Activated CD4-positive, alpha-beta T cell treated with anti-CD3 and anti-CD28 coated beads, Interleukin-2, amount 50 U/mL, for 24 hours (primary cell): ENCODE measurements at regions not wholly inside any gene's neighbourhood (a gene's known extent, or its start where the extent isn't known, plus 50 kb on each side); places are given as distances from the start of the nearest gene placed in this dataset.

ENCODE experiments used
- DNase-seq, 2 donors: peaks; one replicate each; pipeline ENCODE4 v3.0.0-alpha.2; 2020; ENCODE audit warnings: low read depth in 1 of 2, low spot score in 1 of 2

DNA sequence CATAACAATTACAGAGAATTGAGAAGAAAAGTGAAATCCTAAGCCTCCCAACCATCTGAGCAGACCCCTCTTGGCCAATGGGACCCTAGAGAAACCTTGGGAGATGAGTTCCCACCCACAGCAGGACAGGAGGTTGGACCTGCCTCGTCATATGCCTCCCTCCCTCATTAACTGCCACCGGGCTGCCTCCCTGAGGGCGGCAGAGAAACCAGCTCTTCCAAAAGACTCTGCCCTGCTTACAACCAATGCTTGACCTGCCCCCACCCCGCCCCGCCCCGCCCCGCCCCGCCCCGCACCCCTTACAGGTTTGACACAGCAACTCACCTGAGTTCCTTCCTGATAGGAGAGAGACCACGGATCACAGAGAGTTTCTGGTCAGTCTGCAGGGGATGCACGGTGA is 86.1 kb downstream of the ADRA2C start:
- no peak for DNase-seq

DNA sequence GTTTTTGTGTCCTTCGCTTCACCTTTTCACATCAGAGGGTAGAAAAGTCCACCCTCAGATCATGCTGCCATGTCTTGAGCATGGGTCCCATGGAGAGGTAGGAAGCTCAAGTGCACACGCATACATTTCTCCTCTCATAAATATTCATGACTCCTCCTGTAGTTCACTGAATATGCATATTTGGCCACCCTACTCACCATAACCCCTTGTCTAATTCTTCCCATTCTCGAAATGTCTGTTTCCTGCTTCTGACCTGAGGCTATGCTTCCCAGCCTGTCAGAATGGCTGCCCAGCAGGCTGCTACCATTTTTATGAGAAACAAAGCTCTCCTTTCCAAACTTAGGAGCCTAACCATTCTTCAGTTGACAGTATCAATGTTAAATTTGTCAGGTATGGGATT is 86.5 kb downstream of the ADRA2C start:
- no peak for DNase-seq

DNA sequence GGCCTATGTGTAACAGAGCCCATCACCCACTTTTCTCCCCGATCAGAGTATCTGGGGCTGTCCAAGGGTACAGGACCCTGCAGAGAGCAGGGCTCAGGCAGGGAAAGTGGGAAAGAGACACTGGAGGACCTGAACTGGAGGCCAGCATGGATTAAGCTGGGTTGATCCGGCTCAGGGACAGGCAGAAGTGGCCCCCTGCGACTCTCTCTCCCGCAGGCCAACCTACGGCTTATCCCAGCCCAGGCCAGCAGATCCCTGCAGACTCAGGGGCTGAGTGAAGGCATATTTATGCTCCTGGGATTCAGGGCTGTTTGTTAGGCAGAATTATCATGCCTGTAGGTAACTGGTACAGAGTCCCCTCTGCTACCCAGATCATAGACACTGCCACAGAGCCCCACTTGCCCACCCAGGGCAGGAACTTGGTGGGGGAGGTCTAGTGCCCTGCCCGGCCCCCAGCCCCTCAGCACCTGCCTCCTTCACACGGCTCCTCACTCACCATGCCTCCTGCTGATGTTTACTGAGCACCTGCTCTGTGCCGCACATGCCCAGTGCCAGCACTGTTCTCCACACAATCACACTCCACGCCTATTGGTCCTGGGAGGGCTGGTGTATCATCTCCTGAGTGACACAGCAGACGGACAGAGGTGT is 87.3 kb downstream of the ADRA2C start:
- no peak for DNase-seq

DNA sequence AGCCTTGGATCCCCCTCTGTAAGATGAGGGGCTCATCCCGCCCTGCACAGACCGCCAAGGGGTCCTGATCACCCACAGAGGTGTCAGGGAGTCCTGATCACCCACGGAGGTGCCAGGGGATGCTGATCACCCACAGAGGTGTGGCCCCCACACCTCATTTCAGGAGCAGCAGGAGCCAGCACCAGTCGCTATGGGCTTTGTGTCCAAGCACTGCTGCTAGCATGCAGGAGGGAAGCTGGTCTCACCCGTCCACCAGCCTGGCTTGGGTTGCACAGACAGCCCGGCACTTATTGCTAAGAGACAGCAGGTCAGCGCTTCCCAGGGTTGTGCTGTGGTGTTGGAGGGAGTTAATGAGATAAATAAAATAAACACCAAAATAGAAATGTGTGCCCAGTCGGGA is 88.5 kb downstream of the ADRA2C start:
- DNase-seq: no peak

DNA sequence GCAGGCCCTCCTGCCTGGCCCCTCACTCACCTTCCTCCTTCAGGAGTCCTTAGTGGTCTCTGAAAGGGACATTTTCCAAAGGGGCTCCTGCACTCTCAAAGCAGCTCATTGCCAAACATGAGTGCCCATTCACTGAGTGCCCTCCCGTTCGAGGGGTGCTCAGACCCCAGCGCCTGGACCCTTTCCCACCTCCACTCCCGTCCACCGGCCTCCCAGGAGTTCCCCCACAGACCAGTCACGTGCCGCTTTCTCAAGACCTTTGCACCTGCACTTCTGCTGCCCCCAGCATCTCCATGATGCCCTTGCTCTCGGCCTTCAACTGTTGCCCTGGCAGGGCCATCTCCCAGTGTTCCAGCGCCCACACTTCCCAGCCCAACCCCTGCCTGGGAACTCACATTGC is 89.5 kb downstream of the ADRA2C start:
- DNase-seq: no peak

DNA sequence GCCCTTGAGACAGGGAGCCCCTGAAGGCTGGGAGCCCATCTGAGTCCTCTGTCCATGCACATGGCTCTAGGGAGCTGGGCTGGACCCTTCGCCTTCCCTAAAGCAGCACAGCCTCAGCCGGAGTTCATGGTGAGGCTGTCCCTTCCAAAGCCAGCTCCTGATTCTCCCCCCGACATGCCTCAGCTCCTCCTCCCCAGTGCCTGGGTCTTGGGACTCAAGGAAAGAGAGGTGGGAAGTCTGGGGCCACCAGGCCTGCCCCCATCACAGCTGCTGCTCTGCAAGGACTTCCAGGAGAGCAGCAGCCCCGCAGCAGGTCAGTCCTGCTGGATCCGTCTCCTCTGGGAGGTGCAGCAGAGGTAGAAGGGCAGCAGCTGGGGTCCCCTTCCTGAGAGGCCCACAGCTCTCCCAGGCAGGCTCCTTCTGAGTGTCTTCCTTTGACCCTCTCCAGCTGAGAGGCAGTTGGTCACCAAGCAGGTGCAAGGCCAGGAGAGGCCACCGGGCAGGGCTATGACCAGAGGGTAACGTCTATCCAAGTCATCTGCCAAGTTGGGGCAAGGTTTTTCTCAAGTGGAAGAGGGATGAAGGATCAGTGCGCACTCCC is 90.5 kb downstream of the ADRA2C start:
- DNase-seq: no peak

DNA sequence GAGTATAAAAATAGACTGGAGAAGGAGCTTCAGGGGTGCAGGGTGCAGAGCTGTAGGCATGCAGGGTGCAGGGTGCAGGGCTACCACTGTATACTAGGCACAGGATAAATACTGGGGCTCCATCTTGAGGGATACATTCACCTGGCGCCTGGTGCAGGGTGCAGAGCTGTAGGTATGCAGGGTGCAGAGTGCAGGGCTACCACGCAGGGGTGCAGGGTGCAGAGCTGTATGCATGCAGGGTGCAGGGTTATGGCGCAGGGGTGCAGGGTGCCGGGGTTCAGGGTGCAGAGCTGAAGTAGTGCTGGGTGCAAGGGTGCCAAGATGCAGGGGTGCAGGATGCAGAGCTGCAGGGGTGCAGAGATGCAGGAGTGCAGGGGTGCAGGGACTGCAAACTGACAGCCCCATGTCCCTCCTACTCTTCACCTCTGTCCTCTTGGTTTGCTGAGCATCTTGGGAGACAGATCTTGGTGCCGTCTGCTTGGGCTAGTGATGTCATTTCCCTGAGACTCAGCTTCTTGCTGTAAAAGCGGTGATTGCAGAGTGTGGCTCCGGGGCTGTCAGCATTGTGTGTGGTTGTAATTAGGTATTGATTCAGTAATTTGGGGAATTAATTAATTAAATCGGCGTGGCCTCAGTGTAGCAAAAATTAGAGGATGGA is 91.2 kb downstream of the ADRA2C start:
- no peak for DNase-seq

DNA sequence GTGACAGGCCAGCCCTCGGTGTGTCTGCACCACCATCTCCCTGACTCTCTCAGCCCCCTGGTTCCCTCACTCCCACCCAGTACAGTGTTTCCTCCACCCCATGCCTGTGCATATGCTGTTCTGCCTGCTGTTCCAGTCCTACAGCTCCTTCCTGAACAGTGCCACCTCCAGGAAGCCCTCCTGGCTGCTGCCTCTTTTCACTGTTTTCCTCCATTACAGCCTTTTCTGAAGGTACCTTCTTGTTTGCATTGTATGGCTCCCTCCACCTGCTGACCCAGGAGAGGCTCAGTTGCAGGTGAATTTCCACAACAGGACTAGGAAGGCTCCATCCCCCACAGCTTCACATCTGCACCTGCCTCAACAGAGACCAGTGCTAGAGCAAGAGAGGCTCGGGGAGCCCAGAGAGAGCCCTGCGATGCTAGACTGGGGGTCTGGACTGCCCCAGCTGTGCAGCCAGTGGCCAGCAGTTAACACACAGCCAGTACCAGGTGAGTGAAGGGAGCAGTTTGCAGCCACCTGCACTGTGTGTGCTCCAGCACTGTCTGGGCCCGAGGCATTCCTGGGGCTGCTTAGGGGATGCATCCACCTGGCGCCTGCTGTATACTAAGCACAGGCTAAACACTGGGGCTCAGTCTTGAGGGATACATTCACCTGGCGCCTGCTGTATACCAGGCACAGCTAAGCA is 92.0 kb downstream of the ADRA2C start:
- no peak for DNase-seq

DNA sequence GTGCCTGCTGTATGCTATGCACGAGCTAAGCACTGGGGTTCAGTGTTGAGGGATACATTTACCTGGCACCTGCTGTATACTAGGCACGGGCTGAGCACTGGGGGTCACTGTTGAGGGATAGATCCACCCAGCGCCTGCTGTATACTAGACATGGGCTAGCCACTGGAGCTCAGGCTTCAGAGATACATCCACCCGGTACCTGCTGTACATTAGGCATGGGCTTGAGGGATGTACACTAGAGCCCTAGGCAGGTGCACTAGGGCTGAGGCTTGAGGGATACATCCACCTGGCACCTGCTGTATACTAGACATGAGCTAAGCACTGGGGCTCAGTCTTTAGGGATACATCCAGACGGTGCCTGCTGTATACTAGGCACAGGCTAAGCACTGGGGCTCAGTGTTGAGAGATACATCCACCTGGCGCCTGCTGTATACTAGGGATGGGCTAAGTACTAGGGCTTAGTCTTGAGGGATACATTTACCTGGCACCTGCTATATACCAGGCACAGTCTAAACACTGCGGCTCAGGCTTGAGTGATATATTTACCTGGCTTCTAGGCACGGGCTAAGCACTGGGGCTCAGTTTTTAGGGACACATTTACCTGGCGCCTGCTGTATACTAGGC is 92.7 kb downstream of the ADRA2C start:
- no peak for DNase-seq

DNA sequence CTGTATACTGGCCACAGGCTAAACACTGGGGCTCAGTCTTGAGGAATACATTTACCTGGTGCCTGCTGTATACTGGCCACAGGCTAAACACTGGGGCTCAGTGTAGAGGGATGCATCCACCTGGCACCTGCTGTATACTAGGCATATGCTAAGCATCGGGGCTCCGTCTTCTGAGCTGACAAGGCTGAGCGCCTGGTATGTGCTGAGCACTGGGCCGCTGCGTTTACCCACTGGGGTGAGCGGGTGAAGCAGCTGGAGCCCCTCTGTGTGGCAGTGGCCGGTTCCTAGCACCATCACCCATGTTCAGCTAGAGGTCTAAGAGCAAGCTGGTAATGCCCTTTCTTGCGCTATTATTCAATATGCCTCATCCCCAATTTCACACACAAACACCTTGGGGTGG is 93.4 kb downstream of the ADRA2C start:
- DNase-seq: no peak

DNA sequence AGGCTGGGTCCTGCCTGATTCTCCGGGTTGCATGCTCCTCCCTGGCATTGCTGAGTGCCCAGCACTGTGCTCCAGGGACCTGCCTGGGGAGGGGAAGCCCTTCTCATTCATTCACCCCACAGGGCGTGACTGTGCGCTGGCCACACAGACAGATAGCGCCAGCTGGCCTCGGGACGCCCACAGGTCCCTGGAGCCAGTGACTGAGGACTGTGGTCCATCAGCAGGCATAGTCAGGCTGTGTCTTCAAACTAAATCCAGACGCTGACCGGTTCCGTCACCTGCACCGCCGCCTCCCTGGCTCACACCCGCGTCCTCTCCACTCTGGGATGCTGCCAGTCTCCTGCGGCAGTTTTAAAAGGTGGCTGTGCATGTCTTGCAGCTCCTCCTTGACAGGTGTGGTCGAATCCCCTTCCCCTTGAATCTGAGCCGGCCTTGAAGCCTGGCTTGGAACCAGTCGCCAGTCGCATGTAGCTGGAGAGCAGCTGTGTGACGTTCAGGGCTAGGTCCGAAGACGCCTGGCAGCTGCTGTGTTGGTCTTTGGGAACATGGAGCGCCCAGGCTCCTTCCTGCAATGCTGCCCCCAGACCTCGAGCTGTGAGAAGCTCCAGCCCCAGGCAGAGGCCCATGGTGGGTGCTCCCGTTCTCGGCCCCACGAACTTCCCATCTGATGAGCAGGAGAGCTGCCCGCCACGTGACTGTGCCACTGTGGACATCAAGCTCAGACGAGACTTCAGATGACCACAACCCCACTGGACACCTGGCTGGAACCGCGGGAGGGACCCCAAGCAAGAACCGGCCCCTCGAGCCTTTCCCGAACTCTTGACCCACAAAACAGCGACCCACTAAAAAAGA is 94.1 kb downstream of the ADRA2C start:
- DNase-seq: no peak

DNA sequence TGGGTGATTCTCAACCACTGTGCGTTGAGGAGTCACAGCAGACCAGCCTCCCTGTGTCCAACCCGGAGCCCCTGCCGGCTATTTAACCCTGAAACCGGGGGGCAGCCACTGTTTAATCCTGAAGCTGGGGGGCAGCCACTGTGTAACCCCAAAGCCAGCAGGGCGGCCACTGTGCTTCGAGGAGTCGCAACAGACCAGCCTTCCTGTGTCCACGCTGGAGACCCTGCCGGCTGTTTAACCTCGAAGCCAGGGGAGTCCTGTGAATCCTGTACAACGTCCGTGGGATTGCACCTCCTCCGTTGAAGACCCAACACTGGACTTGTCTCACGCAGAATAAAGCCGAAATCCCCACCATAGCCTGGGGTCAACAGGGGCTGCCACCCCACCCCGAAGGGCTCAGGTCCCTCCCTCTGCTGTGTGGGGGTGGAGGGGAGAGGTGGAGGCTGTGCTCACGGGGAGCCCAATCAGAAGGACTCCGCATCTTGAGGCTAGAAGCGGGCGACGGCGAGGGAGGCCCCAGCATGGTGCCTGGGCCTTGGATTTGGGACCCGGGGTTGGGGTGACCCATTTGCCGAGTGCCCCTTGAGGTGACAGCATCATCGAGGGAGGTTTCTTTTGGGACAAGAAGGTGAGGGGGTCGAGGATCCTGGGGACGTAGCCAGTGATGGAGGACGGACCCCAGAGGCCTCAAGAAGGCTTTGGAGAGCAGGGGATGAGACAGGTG is 94.9 kb downstream of the ADRA2C start:
- no peak for DNase-seq

DNA sequence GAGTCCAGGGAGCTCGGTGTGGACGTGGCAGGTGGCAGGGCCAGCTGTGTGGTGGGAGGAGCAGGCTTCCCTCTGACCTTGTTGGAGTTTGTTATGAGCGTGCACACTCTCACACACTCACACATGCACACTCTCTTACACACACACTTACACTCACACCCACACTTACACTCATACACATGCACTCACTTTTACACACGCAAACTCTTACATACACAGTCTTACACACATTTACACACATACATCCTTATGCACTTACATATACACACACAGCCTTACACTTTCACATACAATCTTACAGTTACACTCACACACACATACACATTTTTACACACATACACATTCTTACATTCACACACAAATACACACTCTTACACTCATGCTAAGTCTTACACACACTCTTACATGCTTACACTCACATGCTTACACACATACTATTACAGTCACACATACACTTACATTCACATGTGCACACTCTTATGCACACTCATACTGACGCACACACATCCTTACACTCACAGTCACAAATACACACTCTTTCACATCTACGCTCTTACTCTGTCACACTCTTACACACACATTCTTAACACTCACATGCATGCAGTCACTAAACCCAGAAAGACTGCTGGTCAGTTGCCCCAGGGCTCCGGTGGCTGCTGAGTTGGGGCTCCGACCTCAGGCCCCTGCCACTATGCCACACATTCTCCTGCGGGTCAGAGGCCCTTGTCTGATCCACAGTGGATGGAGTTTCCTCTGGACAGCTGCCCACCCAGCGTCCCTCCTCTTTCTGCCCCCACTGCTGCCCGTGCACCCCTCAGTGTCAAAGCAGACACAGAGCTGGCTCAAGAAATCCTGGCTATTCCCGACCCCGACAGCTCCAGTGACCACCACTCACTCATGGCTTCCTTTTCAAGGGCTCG is 95.8 kb downstream of the ADRA2C start:
- DNase-seq: no peak

DNA sequence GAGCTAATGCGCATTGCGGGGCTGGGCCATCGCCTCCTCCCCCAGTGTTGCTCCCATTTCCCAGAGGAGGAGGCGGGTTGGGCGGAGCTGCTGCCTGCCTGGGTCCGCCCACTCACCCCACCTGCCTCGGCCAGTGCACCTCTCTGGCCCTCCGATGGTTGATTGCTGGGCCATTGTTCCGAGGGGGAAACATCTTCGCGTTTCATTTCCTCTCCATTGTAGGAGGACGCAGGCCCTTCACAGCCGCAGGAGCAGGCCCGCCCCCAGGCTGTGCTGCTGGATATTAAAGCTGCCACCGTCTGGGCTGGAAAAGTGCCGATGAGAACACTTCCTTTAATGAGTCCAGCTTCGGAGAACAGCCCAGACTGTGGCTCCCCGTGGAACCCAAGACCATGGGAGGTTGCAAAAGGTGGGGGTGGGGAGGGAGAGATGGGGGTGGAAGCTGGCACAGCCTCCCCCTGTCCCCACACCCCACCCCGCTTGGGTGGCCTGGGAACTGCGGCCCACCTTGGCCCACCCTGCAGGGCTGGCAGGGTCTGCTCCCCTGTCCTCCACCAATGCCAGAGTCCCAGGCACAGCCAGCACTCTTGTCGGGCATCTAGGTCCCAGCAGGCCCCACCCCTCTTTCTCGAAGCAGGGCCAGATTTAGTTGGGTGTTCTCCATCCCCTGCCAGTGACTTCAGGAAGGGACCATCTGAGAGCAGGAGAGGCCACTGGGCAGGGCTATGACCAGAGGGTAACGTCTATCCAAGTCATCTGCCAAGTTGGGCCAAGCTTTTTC is 96.6 kb downstream of the ADRA2C start:
- no peak for DNase-seq

DNA sequence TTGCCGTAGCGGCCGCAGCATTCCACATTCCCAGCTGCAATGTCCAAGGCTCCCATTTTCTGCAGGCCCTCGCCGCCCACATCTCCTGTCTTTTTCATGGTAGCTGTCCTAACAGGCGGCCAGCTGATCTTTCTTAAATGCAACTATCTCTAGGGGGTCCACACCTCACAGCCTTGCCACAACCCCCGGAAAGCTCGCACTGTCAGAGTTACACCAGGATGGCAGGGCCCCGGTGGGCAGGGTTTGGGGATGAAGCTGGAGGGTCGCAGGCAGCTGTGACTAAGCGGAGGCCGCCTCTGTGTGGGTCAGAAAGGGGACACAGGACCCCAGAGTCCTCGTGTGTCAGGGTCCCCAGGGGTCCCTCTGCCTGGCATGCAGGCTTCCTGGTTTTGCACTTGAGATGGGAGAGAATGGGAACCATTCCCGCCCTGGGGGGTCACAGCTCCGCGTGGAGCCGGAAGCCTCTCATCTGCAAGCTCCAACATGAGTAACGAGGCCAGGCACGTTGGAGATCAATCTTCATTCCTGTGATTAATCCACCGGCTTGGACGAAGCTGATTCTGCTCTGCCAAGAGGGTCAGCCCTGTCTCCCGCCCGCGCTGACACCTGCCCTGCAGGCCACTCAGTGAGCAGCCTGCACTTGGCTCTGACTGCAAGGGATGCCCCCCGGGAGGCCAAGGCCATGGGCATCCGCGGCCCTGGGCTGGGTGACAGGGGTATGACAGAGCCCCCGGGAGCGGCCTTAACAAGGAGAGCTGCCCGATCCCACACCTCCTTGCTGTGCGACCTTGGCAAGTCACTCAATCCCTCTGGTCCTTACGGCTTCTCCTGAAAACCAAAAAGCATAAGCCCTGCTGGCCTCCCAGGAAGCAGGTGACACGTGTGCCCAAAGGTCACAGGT is 97.9 kb downstream of the ADRA2C start:
- DNase-seq: no peak

DNA sequence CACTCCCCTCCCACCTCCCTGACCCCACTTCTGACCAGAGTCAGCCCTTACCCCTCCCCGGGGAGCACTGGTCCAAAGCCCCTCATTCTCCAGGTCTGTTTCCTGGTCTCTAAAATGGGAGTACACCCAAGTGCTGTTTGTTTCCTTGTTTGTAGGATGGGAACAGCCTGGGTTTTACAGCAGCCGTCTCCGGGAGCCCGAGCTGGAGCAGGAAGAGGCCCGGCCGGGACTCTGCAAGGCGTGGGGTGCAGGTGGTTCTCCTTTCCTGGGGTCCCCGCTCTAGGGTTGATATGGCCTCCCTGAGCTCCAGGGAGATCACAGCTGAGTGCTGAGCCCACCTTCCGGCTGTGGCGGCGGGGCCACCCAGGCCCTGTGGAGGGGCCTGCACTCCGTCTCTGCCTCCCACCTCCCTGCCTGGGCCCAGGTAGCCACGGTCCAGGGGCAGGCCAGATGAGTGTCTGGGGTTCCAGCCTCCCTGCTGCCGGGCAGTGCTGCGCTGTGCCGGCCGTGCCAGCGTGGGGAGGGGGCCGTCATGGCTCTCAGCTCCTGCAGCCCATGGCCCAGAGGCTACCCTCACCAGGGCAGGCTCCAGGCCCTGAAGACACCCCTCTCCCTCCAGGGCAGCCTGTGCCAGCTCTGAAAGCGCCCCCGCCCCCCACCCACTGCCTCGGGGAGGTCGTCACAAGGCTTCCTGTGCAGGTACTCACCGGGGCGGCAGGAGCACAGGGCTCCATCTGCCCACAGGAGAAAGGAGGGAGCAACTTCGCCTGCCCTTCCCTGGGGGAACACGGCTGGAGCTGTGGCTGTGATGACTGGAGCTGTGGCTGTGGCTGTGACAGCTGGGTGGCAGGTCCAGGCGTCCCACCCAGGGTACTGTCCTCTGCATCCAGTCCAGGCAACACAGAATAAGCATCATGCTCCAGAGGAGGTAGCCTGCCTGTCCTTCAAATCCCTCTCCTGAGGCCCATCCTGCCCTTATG is 98.8 kb downstream of the ADRA2C start:
- DNase-seq: no peak
